CD14-positive monocyte (primary cell): ENCODE measurements at regions not wholly inside any gene's neighbourhood (a gene's known extent, or its start where the extent isn't known, plus 50 kb on each side); places are given as distances from the start of the nearest gene placed in this dataset.

Experiments used
- DNase-seq, 3 donors: peaks; one replicate each; pipeline ENCODE4 v3.0.0-alpha.2; 2011 to 2022
- H2AFZ ChIP-seq: 2 replicates; pipeline ENCODE4 v1.6.0; 2012; ENCODE audit warnings: mild to moderate bottlenecking, low read depth, low read length, inconsistent platforms; ENCODE audit not compliant: insufficient read depth, poor library complexity, severe bottlenecking
- H3K27ac ChIP-seq, 2 donors: 1 replicate in 1 of 2; 2 replicates in 1 of 2; pipeline ENCODE4 v1.5.1; 2012 to 2013; ENCODE audit warnings: low read length in 2 of 2, control low read depth in 1 of 2, inconsistent platforms in 1 of 2, low read depth in 1 of 2, mild to moderate bottlenecking in 1 of 2
- H3K27me3 ChIP-seq, 2 donors: one replicate each; pipeline versions ENCODE4 v1.6.0 to v1.6.1; 2011 to 2013; ENCODE audit warnings: low read length in 2 of 2; ENCODE audit not compliant: control insufficient read depth in 2 of 2, insufficient read depth in 2 of 2
- H3K36me3 ChIP-seq, 2 donors: replicated peaks in 1 of 2; 1 replicate in 1 of 2; 2 replicates in 1 of 2; pipeline versions ENCODE4 v1.5.1 to v1.6.1; 2012 to 2013; ENCODE audit warnings: low read length in 2 of 2, control low read depth in 1 of 2, inconsistent platforms in 1 of 2, mild to moderate bottlenecking in 1 of 2; ENCODE audit not compliant: insufficient read depth in 2 of 2, control insufficient read depth in 1 of 2
- H3K4me1 ChIP-seq, 2 donors: 1 replicate in 1 of 2; 2 replicates in 1 of 2; pipeline versions ENCODE4 v1.5.1 to v1.6.1; 2012 to 2013; ENCODE audit warnings: low read length in 2 of 2, control low read depth in 1 of 2, inconsistent platforms in 1 of 2, mild to moderate bottlenecking in 1 of 2, moderate library complexity in 1 of 2; ENCODE audit not compliant: insufficient read depth in 2 of 2, control insufficient read depth in 1 of 2
- H3K4me2 ChIP-seq: replicated peaks from 2 replicates; pipeline ENCODE3; 2012; ENCODE audit warnings: low read length, moderate library complexity, mild to moderate bottlenecking; ENCODE audit not compliant: poor library complexity, severe bottlenecking; ENCODE audit errors: extremely low read depth
- H3K4me3 ChIP-seq, 3 experiments: fragments of 200-600 bp in 1 of 3; sonication (generic) in 1 of 3; replicated peaks in 1 of 3; 1 replicate in 2 of 3; 2 replicates in 1 of 3; pipeline ENCODE4 v1.5.1; 2011 to 2013; ENCODE audit warnings: low read length in 3 of 3, mild to moderate bottlenecking in 3 of 3, control low read depth in 2 of 3, low read depth in 2 of 3, inconsistent platforms in 1 of 3, moderate library complexity in 1 of 3
- H3K79me2 ChIP-seq: 2 replicates; pipeline ENCODE4 v1.6.0; 2012; ENCODE audit warnings: mild to moderate bottlenecking, control low read depth, inconsistent platforms, low read length, moderate library complexity; ENCODE audit not compliant: insufficient read depth
- H3K9ac ChIP-seq: 2 replicates; pipeline ENCODE4 v1.6.0; 2017; ENCODE audit warnings: low read length, mild to moderate bottlenecking; ENCODE audit not compliant: insufficient read depth, poor library complexity, severe bottlenecking
- H3K9me3 ChIP-seq, 2 donors: replicated peaks in 1 of 2; 1 replicate in 1 of 2; 2 replicates in 1 of 2; pipeline versions ENCODE4 v1.5.1 to v1.6.1; 2012 to 2013; ENCODE audit warnings: low read length in 2 of 2, control low read depth in 1 of 2; ENCODE audit not compliant: control insufficient read depth in 1 of 2, insufficient read depth in 1 of 2
- H4K20me1 ChIP-seq: 2 replicates; pipeline ENCODE4 v1.6.0; 2012; ENCODE audit warnings: mild to moderate bottlenecking, low read length, control low read depth, moderate library complexity; ENCODE audit not compliant: insufficient read depth
- H3K27ac Mint-ChIP-seq, 7 donors: one replicate each; pipeline ENCODE4 v1.8.0; 2020; ENCODE audit warnings: mild to moderate bottlenecking in 7 of 7, mixed read lengths in 7 of 7, moderate library complexity in 6 of 7, inconsistent platforms in 2 of 7
- H3K27me3 Mint-ChIP-seq, 3 donors: one replicate each; pipeline ENCODE4 v1.8.0; 2021 to 2022; ENCODE audit warnings: low read depth in 3 of 3, mild to moderate bottlenecking in 3 of 3, mixed read lengths in 3 of 3, moderate library complexity in 3 of 3, inconsistent platforms in 1 of 3
- H3K36me3 Mint-ChIP-seq, 2 donors: one replicate each; pipeline ENCODE4 v1.8.0; 2020; ENCODE audit warnings: mixed read lengths in 2 of 2, inconsistent platforms in 1 of 2, mild to moderate bottlenecking in 1 of 2
- H3K4me1 Mint-ChIP-seq: one replicate; pipeline ENCODE4 v1.8.0; 2020; ENCODE audit warnings: mild to moderate bottlenecking, mixed read lengths
- H3K4me3 Mint-ChIP-seq, 2 donors: one replicate each; pipeline ENCODE4 v1.8.0; 2020; ENCODE audit warnings: mild to moderate bottlenecking in 2 of 2, mixed read lengths in 2 of 2, moderate library complexity in 1 of 2
- H3K9me3 Mint-ChIP-seq, 7 donors: one replicate each; pipeline ENCODE4 v1.8.0; 2020 to 2022; ENCODE audit warnings: mixed read lengths in 7 of 7, mild to moderate bottlenecking in 6 of 7, moderate library complexity in 6 of 7, inconsistent platforms in 2 of 7
- WGBS: methylation state at CpG from one replicate; pipeline ENCODE4 v1.1.5; 2013; ENCODE audit warnings: missing lambda C conversion rate; ENCODE audit not compliant: insufficient coverage; 5-methylcytosine and 5-hydroxymethylcytosine counted together
- intact Hi-C, 2 donors: fragments of 100-400 bp; cut with micrococcal nuclease; formaldehyde crosslinking; loops; one replicate each; pipeline versions ENCODE4 v1.15.0 to v1.15.1; 2023
- TF ChIP-seq, protein P1 (sequence below): fragments of 200-600 bp; IDR thresholded peaks from one replicate; pipeline ENCODE4 v1.8.0; 2022; ENCODE audit warnings: antibody characterized with exemption, mild to moderate bottlenecking

DNA sequence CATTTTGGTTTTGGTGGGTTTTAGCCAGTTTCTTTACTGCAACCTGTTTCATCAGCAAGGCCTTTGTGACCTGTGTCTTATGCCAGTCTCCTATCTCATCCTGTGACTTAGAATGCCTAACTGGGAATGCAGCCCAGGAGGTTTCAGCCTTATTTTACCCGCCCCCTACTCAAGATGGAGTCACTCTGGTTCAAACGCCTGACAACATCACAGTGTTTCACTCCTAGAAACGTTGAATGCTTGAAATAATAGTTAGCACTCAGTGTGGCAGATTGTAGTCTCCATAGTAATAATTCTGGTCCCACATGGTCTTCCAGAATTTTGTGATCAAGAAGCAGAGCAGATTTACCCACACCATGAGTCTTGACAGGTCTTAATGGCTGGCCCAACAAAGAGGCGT lies 159.0 kb upstream of the TRIB2 start:
- intact Hi-C loops, result no loop called here
- no peaks in the 10 kb centered on the region for H3K27me3 ChIP-seq
- no peaks in the 10 kb centered on the region for H3K9me3 ChIP-seq
- Mint-ChIP-seq H3K36me3 (no peaks in the 10 kb centered on the region), H3K27ac (no peak overlapping the region), H3K9me3 (no peaks in the 10 kb centered on the region), H3K4me1 (peaks cover 30% of the 10 kb centered on the region), H3K4me3 (no peak overlapping the region), H3K27me3 (peaks cover 0 to 2% (median 1%) of the 10 kb centered on the region in 3 donors)
- no peaks in the 10 kb centered on the region for H3K36me3 ChIP-seq
- H3K4me3 ChIP-seq, result no peak overlapping the region
- peaks cover 11 to 32% of the 10 kb centered on the region in 2 donors for H3K4me1 ChIP-seq
- H2AFZ ChIP-seq, result no peak overlapping the region
- no peak overlapping the region for H3K4me2 ChIP-seq
- no peak overlapping the region for H3K27ac ChIP-seq
- DNase-seq, result no peak
- no peaks in the 10 kb centered on the region for H4K20me1 ChIP-seq
- no peaks in the 10 kb centered on the region for H3K79me2 ChIP-seq
- H3K9ac ChIP-seq, result no peak overlapping the region
- 94% methylated on average over 3 of the region's 4 CpGs for WGBS
- TF ChIP-seq, protein P1, sequence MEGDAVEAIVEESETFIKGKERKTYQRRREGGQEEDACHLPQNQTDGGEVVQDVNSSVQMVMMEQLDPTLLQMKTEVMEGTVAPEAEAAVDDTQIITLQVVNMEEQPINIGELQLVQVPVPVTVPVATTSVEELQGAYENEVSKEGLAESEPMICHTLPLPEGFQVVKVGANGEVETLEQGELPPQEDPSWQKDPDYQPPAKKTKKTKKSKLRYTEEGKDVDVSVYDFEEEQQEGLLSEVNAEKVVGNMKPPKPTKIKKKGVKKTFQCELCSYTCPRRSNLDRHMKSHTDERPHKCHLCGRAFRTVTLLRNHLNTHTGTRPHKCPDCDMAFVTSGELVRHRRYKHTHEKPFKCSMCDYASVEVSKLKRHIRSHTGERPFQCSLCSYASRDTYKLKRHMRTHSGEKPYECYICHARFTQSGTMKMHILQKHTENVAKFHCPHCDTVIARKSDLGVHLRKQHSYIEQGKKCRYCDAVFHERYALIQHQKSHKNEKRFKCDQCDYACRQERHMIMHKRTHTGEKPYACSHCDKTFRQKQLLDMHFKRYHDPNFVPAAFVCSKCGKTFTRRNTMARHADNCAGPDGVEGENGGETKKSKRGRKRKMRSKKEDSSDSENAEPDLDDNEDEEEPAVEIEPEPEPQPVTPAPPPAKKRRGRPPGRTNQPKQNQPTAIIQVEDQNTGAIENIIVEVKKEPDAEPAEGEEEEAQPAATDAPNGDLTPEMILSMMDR, result no peak

- intact Hi-C loops, result no loop called here
Observed at GRCh38 chr2:12558519-12558918, 158.2 kb upstream of the TRIB2 start.

More at GRCh38 chr2:12558519-12558918, 158.2 kb upstream of the TRIB2 start:
- H3K79me2 ChIP-seq, result no peaks in the 10 kb centered on the region
- no peaks in the 10 kb centered on the region for H4K20me1 ChIP-seq
- H3K9me3 ChIP-seq, result no peaks in the 10 kb centered on the region
- H3K27me3 Mint-ChIP-seq, result peaks cover 0 to 2% (median 1%) of the 10 kb centered on the region in 3 donors
- H3K36me3 Mint-ChIP-seq, result no peaks in the 10 kb centered on the region
- WGBS, result 100% methylated on average over 1 of the region's 2 CpGs
- no peak overlapping the region for H2AFZ ChIP-seq
- no peak overlapping the region for H3K4me3 ChIP-seq
- no peak for DNase-seq
- peaks cover 30% of the 10 kb centered on the region for H3K4me1 Mint-ChIP-seq
- H3K4me3 Mint-ChIP-seq, result no peak overlapping the region
- H3K27ac Mint-ChIP-seq, result no peak overlapping the region
- H3K27me3 ChIP-seq, result no peaks in the 10 kb centered on the region
- no peaks in the 10 kb centered on the region for H3K9me3 Mint-ChIP-seq
- no peak overlapping the region for H3K4me2 ChIP-seq
- H3K9ac ChIP-seq, result no peak overlapping the region
- TF ChIP-seq, protein P1, result no peak
- H3K36me3 ChIP-seq, result no peaks in the 10 kb centered on the region
- H3K4me1 ChIP-seq, result peaks cover 11 to 32% of the 10 kb centered on the region in 2 donors
- H3K27ac ChIP-seq, result no peak overlapping the region
